ENCODE measurements at regions not wholly inside any gene's neighbourhood (a gene's known extent, or its start where the extent isn't known, plus 50 kb on each side); places are given as distances from the start of the nearest gene placed in this dataset.

DNA sequence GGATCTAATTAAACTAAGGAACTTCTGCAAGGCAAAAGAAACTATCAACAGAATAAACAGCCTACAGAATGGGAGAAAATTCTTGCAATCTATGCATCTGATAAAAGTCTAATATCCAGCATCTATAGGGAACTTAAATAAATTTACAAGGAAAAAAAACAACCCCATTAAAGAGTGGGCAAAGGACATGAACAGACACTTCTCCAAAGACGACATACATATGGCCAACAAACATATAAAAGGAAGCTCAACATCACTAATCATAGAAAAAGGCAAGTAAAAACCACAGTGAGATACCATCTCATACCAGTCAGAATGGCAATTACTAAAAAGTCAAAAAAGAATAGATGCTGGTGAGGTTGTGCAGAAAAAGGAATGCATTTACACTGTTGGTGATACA, 134.8 kb upstream of the PAQR3 start:
- no peaks in the 10 kb centered on the region for H3K4me1 Mint-ChIP-seq
- H3K27me3 Mint-ChIP-seq (ENCODE audit: low read depth in 3 of 3), result no peaks in the 10 kb centered on the region
- H3K27ac Mint-ChIP-seq, result no peak overlapping the region
- peaks cover 5 to 25% (median 13%) of the 10 kb centered on the region in 6 donors for H3K9me3 Mint-ChIP-seq
- H3K36me3 Mint-ChIP-seq, result no peaks in the 10 kb centered on the region
- DNase-seq, result no peak
- H3K4me3 Mint-ChIP-seq, result no peak overlapping the region

DNA sequence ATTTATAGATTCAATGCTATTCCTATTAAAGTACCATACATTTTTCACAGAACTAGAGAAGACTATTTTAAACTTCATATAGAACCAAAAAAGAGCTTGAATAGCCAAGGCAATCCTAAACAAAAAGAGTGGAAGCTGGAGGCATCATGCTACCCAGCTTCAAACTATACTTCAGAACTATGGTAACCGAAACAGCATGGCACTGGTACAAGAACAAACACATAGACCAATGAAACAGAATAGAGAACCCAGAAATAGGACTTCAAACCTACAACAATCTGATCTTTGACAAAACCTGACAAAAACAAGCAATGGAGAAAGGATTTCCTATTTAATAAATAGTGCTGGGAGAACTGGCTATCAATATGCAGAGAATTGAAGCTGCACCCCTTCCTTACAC, 134.2 kb upstream of the PAQR3 start:
- H3K4me1 Mint-ChIP-seq, result no peaks in the 10 kb centered on the region
- no peaks in the 10 kb centered on the region for H3K36me3 Mint-ChIP-seq
- no peak for DNase-seq
- H3K27me3 Mint-ChIP-seq (ENCODE audit: low read depth in 3 of 3), result no peaks in the 10 kb centered on the region
- H3K9me3 Mint-ChIP-seq, result peaks cover 7 to 25% (median 13%) of the 10 kb centered on the region in 6 donors
- H3K4me3 Mint-ChIP-seq, result no peak overlapping the region
- H3K27ac Mint-ChIP-seq, result no peak overlapping the region

GRCh38 chr4:79065262-79065661, 126.0 kb upstream of the PAQR3 start:
- DNase-seq, result no peak
- Mint-ChIP-seq H3K4me1 (no peaks in the 10 kb centered on the region), H3K9me3 (peaks cover 2 to 16% (median 7%) of the 10 kb centered on the region in 6 donors), H3K4me3 (no peak overlapping the region), H3K36me3 (no peaks in the 10 kb centered on the region), H3K27ac (no peak overlapping the region), H3K27me3 (ENCODE audit: low read depth in 3 of 3) (no peaks in the 10 kb centered on the region)

GRCh38 chr4:79064806-79065205, 125.6 kb upstream of the PAQR3 start:
- no peaks in the 10 kb centered on the region for H3K4me1 Mint-ChIP-seq
- no peak for DNase-seq
- H3K4me3 Mint-ChIP-seq, result no peak overlapping the region
- H3K9me3 Mint-ChIP-seq, result peaks cover 2 to 15% (median 7%) of the 10 kb centered on the region in 6 donors
- H3K27ac Mint-ChIP-seq, result no peak overlapping the region
- H3K27me3 Mint-ChIP-seq (ENCODE audit: low read depth in 3 of 3), result no peaks in the 10 kb centered on the region
- no peaks in the 10 kb centered on the region for H3K36me3 Mint-ChIP-seq

GRCh38 chr4:79059631-79060399, 120.6 kb upstream of the PAQR3 start:
- DNase-seq, result no peak
- Mint-ChIP-seq H3K9me3 (peaks cover 0 to 7% (median 4%) of the 10 kb centered on the region in 6 donors), H3K27me3 (ENCODE audit: low read depth in 3 of 3) (no peaks in the 10 kb centered on the region), H3K4me3 (no peak overlapping the region), H3K27ac (no peak overlapping the region), H3K36me3 (no peaks in the 10 kb centered on the region), H3K4me1 (no peaks in the 10 kb centered on the region)

GRCh38 chr4:79057772-79058171, 118.5 kb upstream of the PAQR3 start:
- Mint-ChIP-seq H3K9me3 (peaks cover 0 to 7% (median 2%) of the 10 kb centered on the region in 6 donors), H3K27me3 (ENCODE audit: low read depth in 3 of 3) (no peaks in the 10 kb centered on the region), H3K36me3 (no peaks in the 10 kb centered on the region), H3K4me3 (no peak overlapping the region), H3K4me1 (no peaks in the 10 kb centered on the region), H3K27ac (no peak overlapping the region)
- DNase-seq, result no peak

DNA sequence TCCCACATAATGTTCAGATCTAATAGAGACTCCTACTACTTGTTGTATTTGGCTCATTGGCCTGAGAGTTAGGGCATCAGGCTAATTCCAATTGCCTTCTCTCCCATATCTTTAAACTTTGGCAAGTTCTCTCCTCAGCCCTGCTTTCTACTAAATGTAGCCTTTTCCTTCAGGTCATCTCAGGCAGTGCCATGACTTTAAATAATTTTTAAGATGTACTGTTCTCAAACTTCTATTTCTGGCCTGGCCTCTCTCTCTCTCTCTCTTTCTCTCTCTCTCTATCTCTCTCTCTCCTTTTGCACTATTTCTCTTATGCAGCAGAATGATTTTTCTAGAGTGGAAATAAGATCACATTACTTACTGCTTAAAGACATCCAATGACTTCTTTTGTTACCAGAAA, 114.5 kb upstream of the PAQR3 start:
- no peak for DNase-seq
- Mint-ChIP-seq H3K4me1 (no peaks in the 10 kb centered on the region), H3K4me3 (no peak overlapping the region), H3K27ac (no peak overlapping the region), H3K27me3 (ENCODE audit: low read depth in 3 of 3) (no peaks in the 10 kb centered on the region), H3K36me3 (no peaks in the 10 kb centered on the region), H3K9me3 (peaks cover 0 to 7% (median 1%) of the 10 kb centered on the region in 6 donors)

DNA sequence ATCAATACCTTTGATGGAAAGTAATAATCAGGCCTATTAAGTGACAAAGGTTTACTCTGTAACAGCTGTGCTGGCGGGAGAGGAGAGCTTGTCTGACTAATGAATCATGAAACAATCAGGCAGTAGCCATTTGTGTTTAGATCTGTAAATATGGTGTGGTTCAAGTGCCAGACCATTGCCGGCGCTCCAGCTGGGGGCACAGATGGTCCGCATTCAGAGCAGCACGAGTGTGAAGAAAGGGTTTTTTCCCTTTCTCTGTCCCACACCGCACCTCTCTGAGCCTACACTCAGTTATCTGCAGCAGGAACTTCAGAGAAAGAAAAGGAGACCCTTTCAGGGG, 111.3 kb upstream of the PAQR3 start:
- Mint-ChIP-seq H3K4me3 (no peak overlapping the region), H3K36me3 (no peaks in the 10 kb centered on the region), H3K27me3 (ENCODE audit: low read depth in 3 of 3) (no peaks in the 10 kb centered on the region)

GRCh38 chr4:79049840-79050540, 110.8 kb upstream of the PAQR3 start:
- H3K27me3 Mint-ChIP-seq (ENCODE audit: low read depth in 3 of 3), result no peaks in the 10 kb centered on the region
- no peak for DNase-seq
- no peak overlapping the region for H3K4me3 Mint-ChIP-seq
- peaks cover 0 to 4% (median under 1%) of the 10 kb centered on the region in 6 donors for H3K9me3 Mint-ChIP-seq
- H3K36me3 Mint-ChIP-seq, result no peaks in the 10 kb centered on the region
- H3K27ac Mint-ChIP-seq, result no peak overlapping the region
- no peaks in the 10 kb centered on the region for H3K4me1 Mint-ChIP-seq

More for the DNA sequence above, 111.3 kb upstream of the PAQR3 start:
- DNase-seq, result no peak
- H3K27ac Mint-ChIP-seq, result no peak overlapping the region
- peaks cover 0 to 4% (median under 1%) of the 10 kb centered on the region in 6 donors for H3K9me3 Mint-ChIP-seq
- no peaks in the 10 kb centered on the region for H3K4me1 Mint-ChIP-seq

DNA sequence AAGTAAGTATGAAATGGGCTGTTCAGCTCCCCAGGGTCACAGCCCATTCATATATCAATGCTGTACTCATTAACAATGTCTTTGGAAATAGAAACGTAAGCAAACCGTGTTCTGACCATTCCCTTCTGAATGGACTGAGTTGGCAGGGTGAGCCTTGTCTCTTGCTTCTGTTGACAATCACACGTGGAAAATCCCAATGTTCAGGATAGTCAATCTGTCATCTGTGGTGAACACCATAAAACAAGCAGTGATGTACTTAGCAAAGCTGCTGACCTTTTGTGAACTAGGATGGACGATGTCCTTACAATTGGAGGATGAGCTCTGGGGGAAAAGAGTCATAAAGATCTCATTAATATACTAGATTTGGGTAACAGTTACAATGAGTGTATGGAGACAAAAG, 109.6 kb upstream of the PAQR3 start:
- H3K9me3 Mint-ChIP-seq, result peaks cover 0 to 3% (median under 1%) of the 10 kb centered on the region in 6 donors
- no peak overlapping the region for H3K27ac Mint-ChIP-seq
- H3K4me3 Mint-ChIP-seq, result no peak overlapping the region
- no peaks in the 10 kb centered on the region for H3K27me3 Mint-ChIP-seq (ENCODE audit: low read depth in 3 of 3)
- H3K4me1 Mint-ChIP-seq, result no peaks in the 10 kb centered on the region
- no peaks in the 10 kb centered on the region for H3K36me3 Mint-ChIP-seq
- DNase-seq, result no peak

DNA sequence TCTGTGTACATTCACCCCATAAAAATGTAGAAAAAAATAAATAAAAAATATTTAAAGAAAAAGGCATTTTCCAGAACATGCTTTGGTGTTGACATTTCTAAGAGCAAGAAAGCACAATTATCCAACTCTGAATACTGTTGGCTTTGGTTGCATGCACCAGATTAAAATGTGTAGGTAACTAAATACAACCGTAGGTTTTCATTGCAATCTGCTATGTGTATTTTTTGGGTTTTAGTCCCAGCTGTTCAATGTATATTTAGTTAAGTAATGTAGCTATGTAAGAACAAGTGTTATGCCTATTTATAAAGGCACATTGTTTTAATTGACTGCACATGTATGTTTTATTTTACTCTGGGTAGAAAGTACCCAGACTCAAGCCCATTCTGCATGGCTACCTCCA, 108.1 kb upstream of the PAQR3 start:
- H3K27me3 Mint-ChIP-seq (ENCODE audit: low read depth in 3 of 3), result no peaks in the 10 kb centered on the region
- no peak overlapping the region for H3K27ac Mint-ChIP-seq
- no peaks in the 10 kb centered on the region for H3K4me1 Mint-ChIP-seq
- H3K4me3 Mint-ChIP-seq, result no peak overlapping the region
- DNase-seq, result no peak
- peaks cover 0 to 1% (median 0%) of the 10 kb centered on the region in 6 donors for H3K9me3 Mint-ChIP-seq
- no peaks in the 10 kb centered on the region for H3K36me3 Mint-ChIP-seq

DNA sequence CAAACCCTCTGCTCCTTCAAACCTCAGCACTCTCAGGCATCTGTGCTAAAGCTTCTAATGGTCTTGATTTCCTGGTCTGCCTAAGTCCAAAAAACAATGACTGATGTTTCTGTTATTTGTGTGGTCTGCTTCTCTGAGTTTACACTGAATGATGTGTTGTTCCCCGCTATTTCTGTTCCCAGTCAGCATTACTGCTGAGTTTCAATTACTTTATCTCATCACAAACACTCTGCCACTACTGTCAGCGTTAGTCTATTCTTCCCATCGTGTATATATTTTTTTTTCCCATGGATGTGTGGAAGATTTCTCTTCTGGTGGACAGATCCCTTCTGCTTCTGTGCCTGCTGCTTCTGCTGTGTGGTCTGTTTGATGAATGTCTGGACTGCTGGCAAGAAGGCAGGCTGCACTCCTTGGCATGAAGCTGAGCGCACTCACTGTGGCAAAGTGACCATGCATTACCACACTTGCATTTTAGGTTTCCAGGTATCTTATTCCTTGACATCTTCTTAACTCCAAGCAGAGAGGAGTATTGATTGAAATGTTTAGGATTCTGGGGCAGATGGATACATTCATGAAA, 106.9 kb upstream of the PAQR3 start:
- H3K27me3 Mint-ChIP-seq (ENCODE audit: low read depth in 3 of 3), result no peaks in the 10 kb centered on the region
- H3K4me1 Mint-ChIP-seq, result no peaks in the 10 kb centered on the region
- no peak for DNase-seq
- no peak overlapping the region for H3K4me3 Mint-ChIP-seq
- no peaks in the 10 kb centered on the region for H3K36me3 Mint-ChIP-seq
- H3K27ac Mint-ChIP-seq, result no peak overlapping the region
- peaks cover 0 to 1% (median 0%) of the 10 kb centered on the region in 6 donors for H3K9me3 Mint-ChIP-seq

DNA sequence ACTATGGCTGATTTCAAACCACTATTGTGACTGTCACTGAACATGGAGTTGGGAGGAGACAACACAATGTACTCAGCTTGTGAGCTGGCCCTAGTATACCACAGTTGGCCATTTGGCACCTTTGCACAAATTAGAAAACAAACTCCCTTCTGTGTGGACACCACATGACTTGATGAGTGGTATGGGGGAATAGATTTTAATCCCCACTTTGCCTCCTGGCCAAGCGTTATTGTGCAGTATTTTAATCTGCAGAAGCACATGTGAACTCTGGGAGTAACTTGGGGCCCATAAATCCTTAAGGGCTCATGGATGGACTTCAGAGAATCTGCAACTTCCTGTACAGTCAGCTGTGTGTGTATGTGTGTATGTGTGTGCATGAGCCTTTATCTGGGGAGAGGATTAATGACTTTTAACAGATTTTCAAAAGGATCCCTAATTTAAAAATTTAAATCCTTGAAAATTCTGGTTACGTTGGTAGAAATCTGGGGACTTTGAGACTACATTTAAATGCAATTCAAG, 105.0 kb upstream of the PAQR3 start:
- Mint-ChIP-seq H3K4me1 (no peaks in the 10 kb centered on the region), H3K27me3 (ENCODE audit: low read depth in 3 of 3) (no peaks in the 10 kb centered on the region), H3K36me3 (no peaks in the 10 kb centered on the region), H3K27ac (no peak overlapping the region), H3K9me3 (peaks cover 0 to 1% (median 0%) of the 10 kb centered on the region in 6 donors), H3K4me3 (no peak overlapping the region)
- no peak for DNase-seq

- no peaks in the 10 kb centered on the region for H3K4me1 Mint-ChIP-seq
- no peaks in the 10 kb centered on the region for H3K36me3 Mint-ChIP-seq
- H3K9me3 Mint-ChIP-seq, result peaks cover 0 to 1% (median 0%) of the 10 kb centered on the region in 6 donors
These were observed 103.9 kb upstream of the PAQR3 start for GRCh38 chr4:79043138-79043537.

More at GRCh38 chr4:79043138-79043537, 103.9 kb upstream of the PAQR3 start:
- DNase-seq, result no peak
- Mint-ChIP-seq H3K4me3 (no peak overlapping the region), H3K27ac (no peak overlapping the region), H3K27me3 (ENCODE audit: low read depth in 3 of 3) (no peaks in the 10 kb centered on the region)
